ENCODE measurements at regions not wholly inside any gene's neighbourhood (a gene's known extent, or its start where the extent isn't known, plus 50 kb on each side); places are given as distances from the start of the nearest gene placed in this dataset.
"Not testable (repeated sequence)": the region's sequence is repeated elsewhere in the genome, so short reads cannot be mapped to it uniquely, and the experiment has no call there.

GRCh38 chr9:31210978-31211570 lies 1173.4 kb upstream of the ACO1 start:
- Histone ChIP-seq H3K27me3 (no peaks in the 10 kb centered on the region), H3K9me3 (no peaks in the 10 kb centered on the region), H3K27ac (no peak overlapping the region), H3K36me3 (no peaks in the 10 kb centered on the region), H3K4me1 (no peaks in the 10 kb centered on the region), H3K4me3 (no peak overlapping the region), H3K9ac (ENCODE audit: low read depth in 2 of 2, low read length in 2 of 2) (no peak overlapping the region)
- intact Hi-C loops (cut with DNase I) = no loop called here
- no peak for DNase-seq
- no peak for TF ChIP-seq CTCF (IDR thresholded peaks at IDR 0.05)

- DNase-seq; H3K4me1 ChIP-seq; H3K27me3 ChIP-seq; H3K27ac ChIP-seq; H3K9ac ChIP-seq (ENCODE audit: low read depth in 2 of 2, low read length in 2 of 2); H3K4me3 ChIP-seq; H3K36me3 ChIP-seq; intact Hi-C loops (cut with DNase I); H3K9me3 ChIP-seq: not testable (repeated sequence)
Observed at GRCh38 chr9:31229976-31230375, 1154.5 kb upstream of the ACO1 start.

GRCh38 chr9:31232485-31232884 lies 1152.0 kb upstream of the ACO1 start:
- intact Hi-C loops (cut with DNase I) = no loop called here
- TF ChIP-seq CTCF (IDR thresholded peaks at IDR 0.05) = no peak
- H3K27me3 ChIP-seq = no peaks in the 10 kb centered on the region
- H3K4me1 ChIP-seq = no peaks in the 10 kb centered on the region
- H3K4me3 ChIP-seq = no peak overlapping the region
- DNase-seq = no peak
- H3K9ac ChIP-seq (ENCODE audit: low read depth in 2 of 2, low read length in 2 of 2) = no peak overlapping the region
- no peaks in the 10 kb centered on the region for H3K36me3 ChIP-seq
- no peaks in the 10 kb centered on the region for H3K9me3 ChIP-seq
- H3K27ac ChIP-seq = no peak overlapping the region

- H3K4me3 ChIP-seq = no peak overlapping the region
- H3K36me3 ChIP-seq = no peaks in the 10 kb centered on the region
- no peak overlapping the region for H3K27ac ChIP-seq
- TF ChIP-seq CTCF (IDR thresholded peaks at IDR 0.05) = no peak
- no peak overlapping the region for H3K9ac ChIP-seq (ENCODE audit: low read depth in 2 of 2, low read length in 2 of 2)
- H3K4me1 ChIP-seq = no peaks in the 10 kb centered on the region
- no peaks in the 10 kb centered on the region for H3K9me3 ChIP-seq
- DNase-seq = no peak
- no peaks in the 10 kb centered on the region for H3K27me3 ChIP-seq
- intact Hi-C loops (cut with DNase I) = no loop called here
Observed at GRCh38 chr9:31236344-31236743, 1148.1 kb upstream of the ACO1 start.

GRCh38 chr9:31243386-31243785 lies 1141.1 kb upstream of the ACO1 start:
- Histone ChIP-seq H3K27me3 (no peaks in the 10 kb centered on the region), H3K36me3 (no peaks in the 10 kb centered on the region), H3K9ac (ENCODE audit: low read depth in 2 of 2, low read length in 2 of 2) (no peak overlapping the region), H3K9me3 (no peaks in the 10 kb centered on the region), H3K27ac (no peak overlapping the region), H3K4me3 (no peak overlapping the region), H3K4me1 (no peaks in the 10 kb centered on the region)
- intact Hi-C loops (cut with DNase I) = no loop called here
- TF ChIP-seq CTCF (IDR thresholded peaks at IDR 0.05) = no peak
- no peak for DNase-seq

GRCh38 chr9:31248156-31248555 lies 1136.3 kb upstream of the ACO1 start:
- no peak overlapping the region for H3K4me3 ChIP-seq
- H3K36me3 ChIP-seq = no peaks in the 10 kb centered on the region
- no peaks in the 10 kb centered on the region for H3K27me3 ChIP-seq
- no peak overlapping the region for H3K9ac ChIP-seq (ENCODE audit: low read depth in 2 of 2, low read length in 2 of 2)
- H3K27ac ChIP-seq = no peak overlapping the region
- TF ChIP-seq CTCF (IDR thresholded peaks at IDR 0.05) = no peak
- DNase-seq = no peak
- intact Hi-C loops (cut with DNase I) = no loop called here
- no peaks in the 10 kb centered on the region for H3K4me1 ChIP-seq
- H3K9me3 ChIP-seq = no peaks in the 10 kb centered on the region
